ENCODE measurements at regions not wholly inside any gene's neighbourhood (a gene's known extent, or its start where the extent isn't known, plus 50 kb on each side); places are given as distances from the start of the nearest gene placed in this dataset.

DNA sequence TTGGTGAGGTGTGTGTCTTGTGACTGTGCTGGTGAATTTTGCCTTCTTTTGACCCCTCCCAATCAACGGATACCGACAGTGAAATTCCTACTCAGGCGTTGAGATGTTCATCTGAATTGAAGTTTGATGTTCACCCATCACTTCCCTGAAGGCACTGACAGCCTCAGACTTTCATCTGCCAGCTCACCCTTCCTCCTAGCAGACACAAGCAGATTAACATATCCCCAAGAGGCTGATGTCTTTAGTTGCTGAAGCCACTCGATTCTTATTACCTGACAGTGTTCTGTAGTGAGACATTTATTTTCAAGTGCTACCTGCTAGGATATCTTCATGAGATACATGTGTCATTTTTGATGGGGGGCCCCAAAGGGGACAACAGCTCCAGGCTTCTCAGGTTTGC is 1330.1 kb upstream of the PIK3C3 start:
- TF ChIP-seq POLR2A (IDR thresholded peaks at IDR 0.05): no peak
- TF ChIP-seq, protein P1, sequence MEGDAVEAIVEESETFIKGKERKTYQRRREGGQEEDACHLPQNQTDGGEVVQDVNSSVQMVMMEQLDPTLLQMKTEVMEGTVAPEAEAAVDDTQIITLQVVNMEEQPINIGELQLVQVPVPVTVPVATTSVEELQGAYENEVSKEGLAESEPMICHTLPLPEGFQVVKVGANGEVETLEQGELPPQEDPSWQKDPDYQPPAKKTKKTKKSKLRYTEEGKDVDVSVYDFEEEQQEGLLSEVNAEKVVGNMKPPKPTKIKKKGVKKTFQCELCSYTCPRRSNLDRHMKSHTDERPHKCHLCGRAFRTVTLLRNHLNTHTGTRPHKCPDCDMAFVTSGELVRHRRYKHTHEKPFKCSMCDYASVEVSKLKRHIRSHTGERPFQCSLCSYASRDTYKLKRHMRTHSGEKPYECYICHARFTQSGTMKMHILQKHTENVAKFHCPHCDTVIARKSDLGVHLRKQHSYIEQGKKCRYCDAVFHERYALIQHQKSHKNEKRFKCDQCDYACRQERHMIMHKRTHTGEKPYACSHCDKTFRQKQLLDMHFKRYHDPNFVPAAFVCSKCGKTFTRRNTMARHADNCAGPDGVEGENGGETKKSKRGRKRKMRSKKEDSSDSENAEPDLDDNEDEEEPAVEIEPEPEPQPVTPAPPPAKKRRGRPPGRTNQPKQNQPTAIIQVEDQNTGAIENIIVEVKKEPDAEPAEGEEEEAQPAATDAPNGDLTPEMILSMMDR (IDR thresholded peaks at IDR 0.05): no peak

Data from Peyer's patch (tissue), 4 donors.